Activated CD4-positive, alpha-beta T cell treated with anti-CD3 and anti-CD28 coated beads for 4 hours (primary cell): ENCODE measurements at regions not wholly inside any gene's neighbourhood (a gene's known extent, or its start where the extent isn't known, plus 50 kb on each side); places are given as distances from the start of the nearest gene placed in this dataset.
"Not testable (repeated sequence)": the region's sequence is repeated elsewhere in the genome, so short reads cannot be mapped to it uniquely, and the experiment has no call there.

Source experiments
- DNase-seq, 2 donors: peaks; one replicate each; pipeline ENCODE4 v3.0.0-alpha.2; 2020

GRCh38 chr6:12523726-12524125 lies 192.8 kb upstream of the PHACTR1 start:
- no peak for DNase-seq

DNA sequence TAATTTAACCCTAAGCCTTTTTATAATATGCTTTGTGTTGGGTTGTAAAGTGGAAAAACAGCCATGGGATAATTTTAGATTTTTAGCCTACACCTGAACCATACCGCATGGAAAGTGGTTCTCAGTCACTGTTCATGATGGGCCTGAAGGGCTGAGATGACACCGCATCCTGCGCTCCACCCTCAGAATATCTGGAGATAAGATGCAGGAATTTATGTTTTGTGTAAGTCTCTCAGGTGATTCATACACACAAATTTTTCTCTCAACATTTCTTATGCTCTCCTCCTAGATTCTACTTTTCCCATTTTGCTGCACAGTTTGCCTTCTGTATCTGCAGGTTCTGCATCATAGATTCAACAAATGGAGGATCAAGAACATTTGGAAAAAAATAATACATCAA lies 191.3 kb upstream of the PHACTR1 start:
- DNase-seq = no peak

GRCh38 chr6:12527339-12527738 lies 189.2 kb upstream of the PHACTR1 start:
- DNase-seq = no peak

DNA sequence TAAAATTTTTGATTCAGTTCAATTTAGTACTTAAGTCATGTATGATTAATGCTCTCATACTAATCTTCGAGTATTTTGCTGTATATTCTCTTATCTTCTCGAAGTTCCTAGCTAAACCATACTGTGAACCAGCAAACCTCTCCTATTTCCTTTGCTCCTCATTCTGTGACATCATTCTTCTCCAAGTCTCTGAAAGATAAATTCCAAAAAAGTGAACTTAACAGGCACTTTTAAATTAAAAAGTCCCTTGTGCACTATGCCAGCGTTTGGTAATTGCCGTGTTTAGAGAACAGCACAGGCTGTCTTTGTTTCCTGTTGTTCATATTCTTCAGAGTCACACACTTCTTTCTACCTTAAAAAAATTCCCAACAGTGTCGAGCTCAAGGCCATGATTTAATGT lies 188.4 kb upstream of the PHACTR1 start:
- DNase-seq = no peak

- no peak for DNase-seq
Measured at GRCh38 chr6:12528581-12529363, 187.8 kb upstream of the PHACTR1 start.

DNA sequence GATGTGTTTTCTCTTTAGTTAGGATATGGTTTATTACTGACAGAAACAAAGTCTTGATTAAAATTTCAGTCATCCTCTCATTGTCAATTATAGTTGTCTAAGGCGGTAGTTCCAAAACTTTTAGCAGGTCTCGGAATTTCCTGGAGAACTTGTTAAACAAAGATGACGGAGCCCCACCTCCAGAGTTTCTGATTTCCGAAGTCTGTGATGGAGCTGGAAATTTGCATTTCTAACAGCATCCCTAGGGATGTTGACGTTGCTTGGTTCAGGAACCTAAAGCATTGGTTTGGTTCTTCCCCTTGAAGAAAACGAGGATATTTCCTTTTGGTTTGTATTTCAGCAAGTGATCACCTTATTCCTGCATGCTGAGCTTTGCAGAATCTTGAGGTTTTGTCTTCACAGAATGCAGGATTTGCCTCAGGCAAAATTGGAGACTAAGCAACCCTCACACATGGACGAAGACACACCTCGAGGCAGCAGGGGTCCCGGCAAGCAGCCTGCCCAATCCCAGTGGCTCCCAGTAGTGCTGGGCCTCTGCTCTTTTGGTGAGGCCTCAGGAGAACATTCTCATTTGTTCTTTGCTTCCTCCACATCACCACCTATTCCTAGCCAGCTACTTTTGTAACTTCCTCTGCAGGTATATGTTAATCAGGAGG lies 187.1 kb upstream of the PHACTR1 start:
- no peak for DNase-seq

DNA sequence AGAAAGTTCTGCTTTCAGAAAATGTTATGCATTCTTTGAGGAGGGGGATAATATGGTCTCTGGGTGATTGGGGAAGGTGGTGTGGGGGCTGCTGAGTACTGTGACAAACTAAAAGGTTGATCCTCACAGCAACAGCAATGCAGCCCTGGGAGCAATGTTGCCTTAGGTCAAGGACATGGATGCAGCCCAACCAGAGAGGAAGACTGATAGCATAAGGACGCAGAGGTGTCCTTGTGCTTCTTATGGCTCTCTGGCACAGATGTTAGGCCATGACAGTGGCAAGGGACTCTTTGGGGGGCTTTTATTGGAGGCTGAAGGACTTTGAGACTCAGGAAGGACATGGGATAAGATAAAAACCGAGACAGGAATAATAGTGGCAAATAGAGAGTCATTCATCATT lies 186.2 kb upstream of the PHACTR1 start:
- DNase-seq = no peak

DNA sequence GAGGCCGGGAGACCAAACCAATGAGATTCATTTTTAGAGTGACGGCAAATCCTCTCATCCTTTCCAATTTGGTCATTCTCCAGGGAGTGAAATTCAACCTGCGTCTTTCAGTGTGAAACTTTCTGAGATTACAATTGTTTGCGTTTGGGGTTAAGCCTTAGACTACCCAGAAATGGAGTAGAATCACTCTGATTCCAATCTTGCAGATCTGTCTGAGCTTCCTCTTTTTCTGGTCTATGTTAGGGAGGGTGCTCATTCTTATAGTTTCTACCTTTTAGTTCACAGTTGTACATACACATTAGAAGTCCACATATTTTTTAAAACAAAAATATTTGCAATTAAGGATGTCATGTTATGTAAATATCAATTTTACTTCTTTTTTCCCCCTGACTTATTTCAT lies 183.0 kb upstream of the PHACTR1 start:
- DNase-seq = no peak

GRCh38 chr6:12534069-12534853 lies 182.3 kb upstream of the PHACTR1 start:
- no peak for DNase-seq

DNA sequence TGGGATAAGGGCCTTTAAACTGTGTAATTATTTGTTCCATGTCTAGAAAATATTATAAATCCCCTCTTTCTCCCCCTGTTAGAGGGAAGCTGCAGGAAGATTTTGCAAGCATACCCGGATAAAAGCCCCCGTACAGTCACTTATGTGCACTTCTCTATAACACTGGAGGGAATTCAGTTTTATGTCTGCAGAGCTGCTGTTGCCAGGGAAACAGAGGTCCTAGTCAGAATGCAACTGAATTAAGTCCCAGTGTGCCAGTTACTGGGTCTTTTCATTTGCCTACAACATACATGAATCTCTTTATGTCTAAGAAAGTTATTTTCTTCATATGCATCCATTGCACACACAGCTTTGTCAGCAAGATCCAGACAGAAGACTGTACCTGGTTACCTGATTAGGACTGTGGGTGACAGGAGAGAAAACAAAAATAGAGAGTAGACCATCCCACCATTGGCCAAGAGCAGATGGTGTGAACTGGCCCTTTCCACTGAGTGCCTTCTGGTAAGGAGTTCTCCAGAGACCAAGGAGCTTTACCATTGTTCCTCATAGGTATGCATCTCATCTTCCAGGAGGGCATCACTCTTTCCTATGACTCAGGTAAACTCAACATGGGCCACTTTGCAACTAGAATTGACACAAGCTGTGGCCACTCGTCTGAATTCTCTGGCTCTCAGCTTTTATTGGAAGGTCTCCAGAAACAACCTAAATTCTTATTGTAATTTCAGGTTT lies 180.8 kb upstream of the PHACTR1 start:
- no peak for DNase-seq

GRCh38 chr6:12536416-12536815 lies 180.2 kb upstream of the PHACTR1 start:
- no peak for DNase-seq

DNA sequence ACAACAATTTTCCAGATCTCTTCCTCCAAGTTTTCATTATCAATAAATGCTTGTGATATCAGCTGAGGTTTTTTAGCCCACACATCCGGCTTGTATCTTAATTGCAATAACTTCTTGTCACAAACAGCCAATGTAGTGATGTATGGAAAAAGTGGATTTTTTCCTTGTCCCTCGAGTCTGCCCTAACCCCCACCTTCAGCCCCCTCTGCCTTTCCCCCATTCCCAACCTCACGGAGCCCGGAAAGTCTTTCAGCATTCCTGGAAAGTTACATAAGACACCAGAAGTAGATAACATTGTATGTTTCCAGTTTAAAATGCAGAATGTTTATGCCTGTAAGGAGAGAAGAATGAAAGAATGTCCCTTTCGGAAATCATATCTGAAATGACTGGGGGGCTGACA lies 179.2 kb upstream of the PHACTR1 start:
- DNase-seq = no peak

GRCh38 chr6:12538881-12539357 lies 177.6 kb upstream of the PHACTR1 start:
- no peak for DNase-seq

DNA sequence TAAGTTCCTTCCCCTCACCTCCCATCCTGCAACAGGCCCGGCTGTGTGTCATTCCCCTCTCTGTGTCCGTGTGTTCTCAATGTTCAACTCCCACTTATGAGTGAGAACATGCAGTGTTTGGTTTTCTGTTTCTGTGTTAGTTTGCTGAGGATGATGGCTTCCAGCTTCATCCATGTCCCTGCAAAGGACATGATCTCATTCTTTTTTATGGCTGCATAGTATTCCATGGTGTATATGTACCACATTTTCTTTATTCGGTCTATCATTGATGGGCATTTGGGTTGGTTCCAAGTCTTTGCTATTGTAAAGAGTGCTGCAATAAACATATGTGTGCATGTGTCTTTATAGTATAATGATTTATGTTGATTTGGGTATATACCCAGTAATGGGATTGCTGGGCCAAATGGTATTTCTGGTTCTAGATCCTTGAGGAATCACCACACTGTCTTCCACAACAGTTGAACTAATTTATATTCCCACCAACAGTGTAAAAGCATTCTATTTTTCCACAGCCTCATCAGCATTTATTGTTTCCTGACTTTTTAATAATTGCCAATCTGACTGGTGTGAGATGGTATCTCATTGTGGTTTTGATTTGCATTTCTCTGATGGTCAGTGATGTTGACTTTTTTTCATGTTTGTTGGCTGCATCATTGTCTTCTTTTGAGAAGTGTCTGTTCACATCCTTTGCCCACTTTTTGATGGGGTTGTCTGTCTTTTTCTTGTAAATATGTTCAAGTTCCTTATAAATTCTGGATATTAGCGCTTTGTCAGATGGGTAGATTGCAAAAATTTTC lies 174.1 kb upstream of the PHACTR1 start:
- not testable (repeated sequence) for DNase-seq

DNA sequence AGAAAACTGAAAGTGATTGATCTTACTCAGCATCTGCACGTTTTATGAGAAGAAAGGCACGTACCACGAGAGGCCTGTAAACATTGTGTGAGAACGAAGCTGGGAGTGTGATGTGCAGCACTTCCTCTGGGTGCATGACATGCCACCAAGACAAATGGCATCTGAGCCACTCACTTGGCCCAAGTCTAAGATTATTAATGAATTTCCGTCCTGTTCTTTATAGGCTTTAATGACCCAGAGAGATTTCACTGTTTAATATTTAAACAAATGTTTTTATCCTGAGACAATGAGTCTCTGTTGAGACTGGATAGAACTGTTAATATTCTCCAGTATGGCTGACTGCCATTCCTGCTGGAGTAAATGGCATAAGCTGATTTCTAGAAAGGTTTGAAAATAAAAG lies 172.6 kb upstream of the PHACTR1 start:
- DNase-seq = no peak

DNA sequence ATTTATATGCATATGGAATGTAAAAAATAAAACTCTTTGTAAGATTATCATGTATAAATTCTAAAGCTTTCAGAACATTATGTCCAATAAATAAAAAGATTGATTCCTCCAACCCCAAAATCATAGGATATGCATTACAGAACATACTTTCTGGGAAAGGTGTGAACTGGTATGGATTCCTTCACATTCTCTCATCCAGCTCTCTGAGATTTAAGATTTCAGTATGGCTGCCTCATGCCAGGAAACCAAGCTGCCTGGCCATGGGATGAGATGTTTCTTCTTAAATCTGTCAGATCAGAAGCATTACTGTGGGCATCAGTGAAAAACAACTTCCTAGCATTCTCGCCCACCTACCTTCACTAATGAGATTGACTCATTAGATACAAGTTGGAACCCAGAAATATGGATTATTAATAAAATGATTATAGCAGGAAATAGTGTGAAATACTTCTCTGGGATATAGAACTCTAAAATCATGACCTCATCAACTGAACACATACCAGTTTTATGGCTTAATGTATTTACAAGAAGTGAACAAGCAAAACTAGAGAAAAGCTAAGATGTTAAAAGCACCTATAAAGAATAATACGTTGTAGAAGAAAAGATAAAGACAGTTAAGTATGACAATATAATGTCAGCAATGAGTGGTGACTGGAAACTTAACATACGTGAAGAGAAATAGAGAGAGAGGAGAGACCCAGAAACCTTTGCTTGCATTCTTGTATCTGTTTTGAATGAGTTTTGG lies 171.6 kb upstream of the PHACTR1 start:
- no peak for DNase-seq

DNA sequence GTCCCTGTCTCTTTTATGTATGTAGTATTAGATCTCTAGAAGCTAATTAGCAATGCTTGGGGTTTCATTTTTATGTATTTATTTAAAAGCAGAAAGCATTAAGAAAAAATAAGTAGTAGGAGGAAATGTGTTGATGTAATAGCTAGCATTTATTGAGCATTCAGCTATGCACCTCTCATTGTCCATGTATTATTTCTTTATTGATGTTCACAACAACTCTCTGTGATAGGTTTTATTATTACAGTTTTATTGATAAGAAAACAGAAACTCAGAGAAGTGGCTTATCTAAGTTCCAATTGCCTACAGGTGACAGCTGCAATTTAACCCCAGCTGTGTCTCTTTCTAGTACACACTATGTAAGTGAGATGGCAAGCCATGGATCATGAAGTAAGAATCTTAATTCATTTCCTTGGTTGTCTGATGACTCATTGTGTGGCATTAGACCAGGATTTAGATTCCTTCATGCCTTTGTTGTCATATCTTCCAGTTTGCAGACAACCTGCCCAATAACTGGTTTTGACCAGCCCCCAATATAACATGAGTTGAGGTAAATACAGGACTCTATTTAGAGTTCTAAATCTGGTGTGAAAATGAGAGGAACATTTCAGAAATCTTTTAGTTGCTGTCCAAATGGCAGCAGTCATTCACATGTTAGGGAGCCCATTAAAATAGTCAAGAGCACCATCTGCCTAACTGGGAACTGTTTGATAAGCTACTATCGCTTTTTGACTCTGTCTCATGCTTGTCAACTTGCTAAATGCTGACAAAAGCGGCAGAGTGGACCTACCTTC lies 170.8 kb upstream of the PHACTR1 start:
- no peak for DNase-seq

DNA sequence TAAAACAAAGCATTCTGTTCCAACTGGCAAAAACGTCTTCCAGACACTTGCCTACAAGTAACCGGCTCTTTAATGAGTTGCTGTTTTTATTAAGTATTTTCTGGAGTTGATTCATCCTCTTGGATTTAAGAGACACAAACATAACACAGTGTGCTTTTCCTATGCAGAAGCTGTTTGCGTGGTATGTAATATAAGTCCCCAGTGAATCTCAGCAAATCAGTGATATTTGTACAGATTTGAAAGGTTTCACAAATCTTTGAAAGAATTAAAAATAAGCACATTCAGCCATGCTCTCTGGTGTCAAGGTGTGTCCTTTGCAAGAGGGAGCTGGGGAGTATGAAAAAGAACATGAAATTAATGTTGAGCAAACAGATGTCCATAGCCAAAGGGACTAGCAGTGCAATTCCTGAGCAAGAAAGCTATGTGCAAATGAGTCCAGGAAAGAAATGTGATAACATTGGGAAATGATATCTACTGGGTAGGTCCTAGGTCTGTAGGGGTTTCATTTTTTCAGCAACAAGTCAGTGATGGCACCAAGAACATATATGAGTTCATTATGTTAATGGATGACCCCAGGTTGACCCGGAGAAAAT lies 170.1 kb upstream of the PHACTR1 start:
- no peak for DNase-seq

- DNase-seq = no peak
Measured at GRCh38 chr6:12548526-12548925, 168.0 kb upstream of the PHACTR1 start.

GRCh38 chr6:12549445-12549844 lies 167.1 kb upstream of the PHACTR1 start:
- not testable (repeated sequence) for DNase-seq
